ENCODE measurements at regions not wholly inside any gene's neighbourhood (a gene's known extent, or its start where the extent isn't known, plus 50 kb on each side); places are given as distances from the start of the nearest gene placed in this dataset.

GRCh38 chr6:113434641-113435040 lies 422.5 kb upstream of the MARCKS start:
- DNase-seq: no peak

GRCh38 chr6:113437566-113437965 lies 419.6 kb upstream of the MARCKS start:
- no peak for DNase-seq

- DNase-seq: no peak
Observed at GRCh38 chr6:113439866-113440265, 417.3 kb upstream of the MARCKS start.

- DNase-seq: no peak
Observed at GRCh38 chr6:113442040-113442439, 415.1 kb upstream of the MARCKS start.

- DNase-seq: no peak
Observed at GRCh38 chr6:113445201-113445600, 411.9 kb upstream of the MARCKS start.

GRCh38 chr6:113447088-113447831 lies 409.9 kb upstream of the MARCKS start:
- DNase-seq: no peak

GRCh38 chr6:113449051-113449450 lies 408.1 kb upstream of the MARCKS start:
- no peak for DNase-seq

- DNase-seq: no peak
Observed at GRCh38 chr6:113450061-113450465, 407.1 kb upstream of the MARCKS start.

- no peak for DNase-seq
Observed at GRCh38 chr6:113451049-113451448, 406.1 kb upstream of the MARCKS start.

GRCh38 chr6:113457198-113457597 lies 399.9 kb upstream of the MARCKS start:
- no peak for DNase-seq

- no peak for DNase-seq
Observed at GRCh38 chr6:113457751-113458150, 399.4 kb upstream of the MARCKS start.

GRCh38 chr6:113458368-113459010 lies 398.7 kb upstream of the MARCKS start:
- no peak for DNase-seq

- DNase-seq: no peak
Observed at GRCh38 chr6:113461153-113461932, 395.8 kb upstream of the MARCKS start.

GRCh38 chr6:113464536-113464935 lies 392.6 kb upstream of the MARCKS start:
- no peak for DNase-seq

- no peak for DNase-seq
Observed at GRCh38 chr6:113464960-113465359, 392.2 kb upstream of the MARCKS start.

GRCh38 chr6:113466526-113466925 lies 390.6 kb upstream of the MARCKS start:
- no peak for DNase-seq

- no peak for DNase-seq
Observed at GRCh38 chr6:113475392-113475791, 381.8 kb upstream of the MARCKS start.

- no peak for DNase-seq
Observed at GRCh38 chr6:113476937-113477839, 380.0 kb upstream of the MARCKS start.

GRCh38 chr6:113480616-113481015 lies 376.5 kb upstream of the MARCKS start:
- DNase-seq: no peak

- DNase-seq: no peak
Observed at GRCh38 chr6:113481458-113481857, 375.7 kb upstream of the MARCKS start.

- DNase-seq: no peak
Observed at GRCh38 chr6:113481910-113482309, 375.2 kb upstream of the MARCKS start.

- no peak for DNase-seq
Observed at GRCh38 chr6:113482771-113483170, 374.4 kb upstream of the MARCKS start.

- DNase-seq: no peak
Observed at GRCh38 chr6:113486199-113486598, 370.9 kb upstream of the MARCKS start.
